Activated naive CD4-positive, alpha-beta T cell treated with anti-CD3 and anti-CD28 coated beads for 36 hours (primary cell): ENCODE measurements at regions not wholly inside any gene's neighbourhood (a gene's known extent, or its start where the extent isn't known, plus 50 kb on each side); places are given as distances from the start of the nearest gene placed in this dataset.

ENCODE experiments used
- CTCF ChIA-PET: fragments of 350-600 bp; sonication (Branson Sonifier 250); formaldehyde crosslinking; loops from one replicate; lab custom pipeline; 2021; ENCODE audit warnings: antibody characterized with exemption; lab: Charles Lee
- DNase-seq: peaks from one replicate; pipeline ENCODE4 v3.0.0-alpha.2; 2020
- H3K27ac Mint-ChIP-seq: one replicate; pipeline ENCODE4 v1.8.0; 2021; ENCODE audit warnings: mild to moderate bottlenecking, mixed read lengths
- H3K27me3 Mint-ChIP-seq: one replicate; pipeline ENCODE4 v1.8.0; 2021; ENCODE audit warnings: low read depth, mixed read lengths
- H3K36me3 Mint-ChIP-seq: one replicate; pipeline ENCODE4 v1.8.0; 2021; ENCODE audit warnings: low read depth, mixed read lengths
- H3K4me1 Mint-ChIP-seq: one replicate; pipeline ENCODE4 v1.8.0; 2021; ENCODE audit warnings: low read depth, mixed read lengths
- H3K4me3 Mint-ChIP-seq: one replicate; pipeline ENCODE4 v1.8.0; 2021; ENCODE audit warnings: mild to moderate bottlenecking, moderate library complexity, mixed read lengths
- H3K9me3 Mint-ChIP-seq: one replicate; pipeline ENCODE4 v1.8.0; 2021; ENCODE audit warnings: mixed read lengths
- intact Hi-C: fragments of 100-400 bp; cut with micrococcal nuclease; formaldehyde crosslinking; loops from one replicate; pipeline ENCODE4 v1.15.1; 2023

GRCh38 chr3:24715171-24715792 lies 220.6 kb upstream of the THRB start:
- DNase-seq = no peak
- H3K4me1 Mint-ChIP-seq = no peaks in the 10 kb centered on the region
- H3K27me3 Mint-ChIP-seq = peaks cover 3% of the 10 kb centered on the region
- no peaks in the 10 kb centered on the region for H3K36me3 Mint-ChIP-seq
- no peaks in the 10 kb centered on the region for H3K9me3 Mint-ChIP-seq
- H3K4me3 Mint-ChIP-seq = no peak overlapping the region
- CTCF ChIA-PET = no interaction called here
- intact Hi-C loops = no loop called here
- H3K27ac Mint-ChIP-seq = no peak overlapping the region

- no peaks in the 10 kb centered on the region for H3K9me3 Mint-ChIP-seq
- no peaks in the 10 kb centered on the region for H3K4me1 Mint-ChIP-seq
- H3K27me3 Mint-ChIP-seq = no peaks in the 10 kb centered on the region
- DNase-seq = no peak
- H3K4me3 Mint-ChIP-seq = no peak overlapping the region
- CTCF ChIA-PET = no interaction called here
- H3K36me3 Mint-ChIP-seq = no peaks in the 10 kb centered on the region
- intact Hi-C loops = no loop called here
- H3K27ac Mint-ChIP-seq = no peak overlapping the region
Observed at GRCh38 chr3:24722087-24722486, 227.4 kb upstream of the THRB start.

- CTCF ChIA-PET = no interaction called here
- intact Hi-C loops = no loop called here
- H3K9me3 Mint-ChIP-seq = no peaks in the 10 kb centered on the region
- H3K4me1 Mint-ChIP-seq = no peaks in the 10 kb centered on the region
- DNase-seq = no peak
- no peaks in the 10 kb centered on the region for H3K27me3 Mint-ChIP-seq
- H3K27ac Mint-ChIP-seq = no peak overlapping the region
- no peaks in the 10 kb centered on the region for H3K36me3 Mint-ChIP-seq
- no peak overlapping the region for H3K4me3 Mint-ChIP-seq
Observed at GRCh38 chr3:24725514-24726255, 231.0 kb upstream of the THRB start.

GRCh38 chr3:24726423-24726822 lies 231.8 kb upstream of the THRB start:
- H3K27me3 Mint-ChIP-seq = no peaks in the 10 kb centered on the region
- H3K4me1 Mint-ChIP-seq = no peaks in the 10 kb centered on the region
- no peak overlapping the region for H3K4me3 Mint-ChIP-seq
- H3K27ac Mint-ChIP-seq = no peak overlapping the region
- CTCF ChIA-PET = no interaction called here
- intact Hi-C loops = no loop called here
- H3K36me3 Mint-ChIP-seq = no peaks in the 10 kb centered on the region
- no peaks in the 10 kb centered on the region for H3K9me3 Mint-ChIP-seq
- DNase-seq = no peak

- Mint-ChIP-seq H3K4me1 (no peaks in the 10 kb centered on the region), H3K4me3 (no peak overlapping the region), H3K9me3 (no peaks in the 10 kb centered on the region), H3K27me3 (no peaks in the 10 kb centered on the region), H3K36me3 (no peaks in the 10 kb centered on the region), H3K27ac (no peak overlapping the region)
- intact Hi-C loops = no loop called here
- DNase-seq = no peak
- CTCF ChIA-PET = no interaction called here
Observed at GRCh38 chr3:24730173-24730572, 235.5 kb upstream of the THRB start.

GRCh38 chr3:24734019-24734418 lies 239.4 kb upstream of the THRB start:
- no peaks in the 10 kb centered on the region for H3K36me3 Mint-ChIP-seq
- no peaks in the 10 kb centered on the region for H3K27me3 Mint-ChIP-seq
- H3K9me3 Mint-ChIP-seq = no peaks in the 10 kb centered on the region
- H3K27ac Mint-ChIP-seq = no peak overlapping the region
- CTCF ChIA-PET = no interaction called here
- no peaks in the 10 kb centered on the region for H3K4me1 Mint-ChIP-seq
- no peak overlapping the region for H3K4me3 Mint-ChIP-seq
- DNase-seq = no peak
- intact Hi-C loops = no loop called here

- CTCF ChIA-PET = no interaction called here
- Mint-ChIP-seq H3K36me3 (no peaks in the 10 kb centered on the region), H3K4me1 (no peaks in the 10 kb centered on the region), H3K27ac (no peak overlapping the region), H3K9me3 (no peaks in the 10 kb centered on the region), H3K4me3 (no peak overlapping the region), H3K27me3 (no peaks in the 10 kb centered on the region)
- DNase-seq = no peak
- intact Hi-C loops = no loop called here
Observed at GRCh38 chr3:24736701-24737100, 242.1 kb upstream of the THRB start.

- Mint-ChIP-seq H3K36me3 (no peaks in the 10 kb centered on the region), H3K4me1 (no peaks in the 10 kb centered on the region), H3K4me3 (no peak overlapping the region), H3K27me3 (no peaks in the 10 kb centered on the region), H3K27ac (no peak overlapping the region), H3K9me3 (no peaks in the 10 kb centered on the region)
- intact Hi-C loops = no loop called here
- DNase-seq = no peak
- CTCF ChIA-PET = no interaction called here
Observed at GRCh38 chr3:24740326-24740725, 245.7 kb upstream of the THRB start.

GRCh38 chr3:24741506-24741905 lies 246.9 kb upstream of the THRB start:
- CTCF ChIA-PET = no interaction called here
- DNase-seq = no peak
- Mint-ChIP-seq H3K27me3 (no peaks in the 10 kb centered on the region), H3K9me3 (no peaks in the 10 kb centered on the region), H3K27ac (no peak overlapping the region), H3K4me1 (no peaks in the 10 kb centered on the region), H3K36me3 (no peaks in the 10 kb centered on the region), H3K4me3 (no peak overlapping the region)
- intact Hi-C loops = no loop called here

GRCh38 chr3:24748520-24748919 lies 253.9 kb upstream of the THRB start:
- Mint-ChIP-seq H3K4me1 (no peaks in the 10 kb centered on the region), H3K4me3 (no peak overlapping the region), H3K9me3 (no peaks in the 10 kb centered on the region), H3K27me3 (no peaks in the 10 kb centered on the region), H3K36me3 (no peaks in the 10 kb centered on the region), H3K27ac (no peak overlapping the region)
- intact Hi-C loops = no loop called here
- CTCF ChIA-PET = no interaction called here
- no peak for DNase-seq

GRCh38 chr3:24751020-24751419 lies 256.4 kb upstream of the THRB start:
- intact Hi-C loops = no loop called here
- no peaks in the 10 kb centered on the region for H3K9me3 Mint-ChIP-seq
- CTCF ChIA-PET = no interaction called here
- no peaks in the 10 kb centered on the region for H3K4me1 Mint-ChIP-seq
- H3K27me3 Mint-ChIP-seq = no peaks in the 10 kb centered on the region
- DNase-seq = no peak
- no peaks in the 10 kb centered on the region for H3K36me3 Mint-ChIP-seq
- no peak overlapping the region for H3K27ac Mint-ChIP-seq
- no peak overlapping the region for H3K4me3 Mint-ChIP-seq

- no peaks in the 10 kb centered on the region for H3K4me1 Mint-ChIP-seq
- H3K36me3 Mint-ChIP-seq = no peaks in the 10 kb centered on the region
- CTCF ChIA-PET = no interaction called here
- intact Hi-C loops = no loop called here
- DNase-seq = no peak
- no peak overlapping the region for H3K27ac Mint-ChIP-seq
- no peaks in the 10 kb centered on the region for H3K27me3 Mint-ChIP-seq
- H3K9me3 Mint-ChIP-seq = no peaks in the 10 kb centered on the region
- no peak overlapping the region for H3K4me3 Mint-ChIP-seq
Observed at GRCh38 chr3:24756101-24756888, 261.6 kb upstream of the THRB start.

- Mint-ChIP-seq H3K27me3 (no peaks in the 10 kb centered on the region), H3K27ac (no peak overlapping the region), H3K4me1 (no peaks in the 10 kb centered on the region), H3K9me3 (peaks cover 5% of the 10 kb centered on the region), H3K36me3 (no peaks in the 10 kb centered on the region), H3K4me3 (no peak overlapping the region)
- no peak for DNase-seq
- CTCF ChIA-PET = no interaction called here
- intact Hi-C loops = no loop called here
Observed at GRCh38 chr3:24763393-24763792, 268.7 kb upstream of the THRB start.
